ENCODE measurements at regions not wholly inside any gene's neighbourhood (a gene's known extent, or its start where the extent isn't known, plus 50 kb on each side); places are given as distances from the start of the nearest gene placed in this dataset.
"Not testable (repeated sequence)": the region's sequence is repeated elsewhere in the genome, so short reads cannot be mapped to it uniquely, and the experiment has no call there.

DNA sequence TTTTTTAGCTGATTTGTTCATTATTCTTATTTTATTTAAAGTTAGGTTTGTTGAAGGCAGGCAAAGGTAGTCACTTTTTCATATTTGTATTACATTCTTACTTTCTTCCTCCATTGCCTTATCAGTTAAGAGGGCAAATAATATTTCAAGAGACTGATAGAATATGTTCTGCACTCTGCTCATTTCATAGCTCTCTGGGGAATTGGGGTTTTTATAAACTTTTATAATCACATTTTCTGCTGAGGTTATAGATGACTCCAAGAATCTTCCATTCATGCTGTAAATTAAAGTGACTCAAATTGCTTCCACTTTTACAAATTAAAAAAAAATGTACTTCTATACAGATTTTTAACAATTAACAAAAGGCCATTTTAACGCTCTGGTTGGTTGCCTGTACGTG is 142.9 kb upstream of the PLGLB2 start:
- not testable (repeated sequence) for TF ChIP-seq EZH2 (IDR thresholded peaks at IDR 0.05; ENCODE audit: insufficient read depth, poor library complexity, severe bottlenecking); EZH2phosphoT487 (IDR thresholded peaks at IDR 0.05; ENCODE audit: insufficient read depth, low read depth)
